Vagina (tissue), 2 donors: ENCODE measurements at regions not wholly inside any gene's neighbourhood (a gene's known extent, or its start where the extent isn't known, plus 50 kb on each side); places are given as distances from the start of the nearest gene placed in this dataset.

Experiments
- POLR2A ChIP-seq, 2 donors: fragments of 450-650 bp; IDR thresholded peaks; one replicate each; pipeline ENCODE4 v1.6.1; 2017; ENCODE audit warnings: antibody characterized with exemption in 2 of 2, mild to moderate bottlenecking in 2 of 2, moderate library complexity in 2 of 2
- POLR2AphosphoS5 ChIP-seq, 2 donors: sonication (generic); formaldehyde crosslinking; IDR thresholded peaks; one replicate each; pipeline ENCODE4 v1.9.0; 2017; ENCODE audit warnings: antibody characterized with exemption in 2 of 2, mild to moderate bottlenecking in 2 of 2, low read depth in 1 of 2; ENCODE audit not compliant: insufficient read depth in 1 of 2
- TF ChIP-seq, protein P1 (sequence below), 3 experiments: fragments of 450-650 bp in 2 of 3; fragments of 200-600 bp in 1 of 3; sonication (generic) in 1 of 3; IDR thresholded peaks; one replicate each; pipeline ENCODE4 v1.5.1; 2017 to 2019; ENCODE audit warnings: antibody characterized with exemption in 3 of 3, mild to moderate bottlenecking in 2 of 3, moderate library complexity in 2 of 3

DNA sequence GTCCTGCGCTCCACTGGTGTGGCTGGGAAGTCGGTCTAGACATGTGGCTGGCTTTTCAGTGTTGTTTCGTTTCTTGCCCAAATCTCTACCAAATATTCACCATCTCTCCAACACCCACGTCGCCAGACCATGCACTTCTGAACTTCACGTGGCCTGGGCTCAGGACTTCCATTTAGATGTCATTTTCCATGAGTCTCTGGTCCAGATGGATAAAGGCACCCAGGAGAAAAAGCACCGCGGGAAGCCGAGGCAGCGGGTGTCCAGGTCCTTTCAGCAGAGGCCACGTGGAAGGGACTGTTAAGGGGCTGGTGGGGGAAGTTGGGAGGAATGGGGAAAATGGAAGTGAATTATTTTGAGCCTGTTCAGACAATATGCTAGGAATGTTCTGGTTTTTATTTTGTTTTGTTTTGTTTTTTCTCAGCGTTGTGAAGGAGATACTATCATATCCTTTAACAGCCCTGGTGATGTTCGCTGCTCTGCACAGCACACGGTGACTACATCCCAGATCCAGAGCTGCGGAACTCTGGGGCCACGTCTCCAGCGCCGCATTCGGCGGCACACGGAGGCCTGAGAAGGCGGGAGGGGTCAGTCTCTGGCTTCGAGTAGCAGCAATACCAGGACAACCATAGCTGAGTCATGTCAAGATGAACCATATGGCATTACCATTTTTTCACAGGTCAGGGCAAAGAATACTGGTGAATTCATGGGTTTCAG, 230.3 kb downstream of the THBS2 start:
- TF ChIP-seq, protein P1, sequence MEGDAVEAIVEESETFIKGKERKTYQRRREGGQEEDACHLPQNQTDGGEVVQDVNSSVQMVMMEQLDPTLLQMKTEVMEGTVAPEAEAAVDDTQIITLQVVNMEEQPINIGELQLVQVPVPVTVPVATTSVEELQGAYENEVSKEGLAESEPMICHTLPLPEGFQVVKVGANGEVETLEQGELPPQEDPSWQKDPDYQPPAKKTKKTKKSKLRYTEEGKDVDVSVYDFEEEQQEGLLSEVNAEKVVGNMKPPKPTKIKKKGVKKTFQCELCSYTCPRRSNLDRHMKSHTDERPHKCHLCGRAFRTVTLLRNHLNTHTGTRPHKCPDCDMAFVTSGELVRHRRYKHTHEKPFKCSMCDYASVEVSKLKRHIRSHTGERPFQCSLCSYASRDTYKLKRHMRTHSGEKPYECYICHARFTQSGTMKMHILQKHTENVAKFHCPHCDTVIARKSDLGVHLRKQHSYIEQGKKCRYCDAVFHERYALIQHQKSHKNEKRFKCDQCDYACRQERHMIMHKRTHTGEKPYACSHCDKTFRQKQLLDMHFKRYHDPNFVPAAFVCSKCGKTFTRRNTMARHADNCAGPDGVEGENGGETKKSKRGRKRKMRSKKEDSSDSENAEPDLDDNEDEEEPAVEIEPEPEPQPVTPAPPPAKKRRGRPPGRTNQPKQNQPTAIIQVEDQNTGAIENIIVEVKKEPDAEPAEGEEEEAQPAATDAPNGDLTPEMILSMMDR (IDR thresholded peaks at IDR 0.05): no peak
- TF ChIP-seq POLR2A (IDR thresholded peaks at IDR 0.05): no peak
- TF ChIP-seq POLR2AphosphoS5 (IDR thresholded peaks at IDR 0.05; ENCODE audit: insufficient read depth in 1 of 2, low read depth in 1 of 2): no peak
